Neural progenitor cell (in vitro differentiated cells): ENCODE measurements at regions not wholly inside any gene's neighbourhood (a gene's known extent, or its start where the extent isn't known, plus 50 kb on each side); places are given as distances from the start of the nearest gene placed in this dataset.

Experiments used
- CTCF ChIP-seq: fragments of 200-600 bp; sonication (generic); IDR thresholded peaks from 2 replicates; pipeline ENCODE4 v1.5.1; 2017; ENCODE audit warnings: antibody characterized with exemption, mild to moderate bottlenecking
- EZH2 ChIP-seq: fragments of 200-600 bp; sonication (generic); IDR thresholded peaks from 2 replicates; pipeline ENCODE4 v1.6.1; 2017; ENCODE audit warnings: antibody characterized with exemption, mild to moderate bottlenecking, moderate library complexity

GRCh38 chr5:4420177-4420576 is 720.0 kb upstream of the ADAMTS16 start:
- TF ChIP-seq CTCF (no peak), EZH2 (no peak)
